Vagina (tissue), 2 donors: ENCODE measurements at regions not wholly inside any gene's neighbourhood (a gene's known extent, or its start where the extent isn't known, plus 50 kb on each side); places are given as distances from the start of the nearest gene placed in this dataset.

ENCODE experiments used
- CTCF ChIP-seq, 3 experiments: fragments of 450-650 bp in 2 of 3; fragments of 200-600 bp in 1 of 3; sonication (generic) in 1 of 3; IDR thresholded peaks; one replicate each; pipeline ENCODE4 v1.5.1; 2017 to 2019; ENCODE audit warnings: antibody characterized with exemption in 3 of 3, mild to moderate bottlenecking in 2 of 3, moderate library complexity in 2 of 3
- POLR2A ChIP-seq, 2 donors: fragments of 450-650 bp; IDR thresholded peaks; one replicate each; pipeline ENCODE4 v1.6.1; 2017; ENCODE audit warnings: antibody characterized with exemption in 2 of 2, mild to moderate bottlenecking in 2 of 2, moderate library complexity in 2 of 2
- POLR2AphosphoS5 ChIP-seq, 2 donors: sonication (generic); formaldehyde crosslinking; IDR thresholded peaks; one replicate each; pipeline ENCODE4 v1.9.0; 2017; ENCODE audit warnings: antibody characterized with exemption in 2 of 2, mild to moderate bottlenecking in 2 of 2, low read depth in 1 of 2; ENCODE audit not compliant: insufficient read depth in 1 of 2

- TF ChIP-seq POLR2A (IDR thresholded peaks at IDR 0.05) (no peak), CTCF (IDR thresholded peaks at IDR 0.05) (no peak), POLR2AphosphoS5 (IDR thresholded peaks at IDR 0.05; ENCODE audit: insufficient read depth in 1 of 2, low read depth in 1 of 2) (no peak)
Observed at GRCh38 chr2:224173933-224174332, 134.8 kb upstream of the SERPINE2 start.
